ENCODE measurements at regions not wholly inside any gene's neighbourhood (a gene's known extent, or its start where the extent isn't known, plus 50 kb on each side); places are given as distances from the start of the nearest gene placed in this dataset.

DNA sequence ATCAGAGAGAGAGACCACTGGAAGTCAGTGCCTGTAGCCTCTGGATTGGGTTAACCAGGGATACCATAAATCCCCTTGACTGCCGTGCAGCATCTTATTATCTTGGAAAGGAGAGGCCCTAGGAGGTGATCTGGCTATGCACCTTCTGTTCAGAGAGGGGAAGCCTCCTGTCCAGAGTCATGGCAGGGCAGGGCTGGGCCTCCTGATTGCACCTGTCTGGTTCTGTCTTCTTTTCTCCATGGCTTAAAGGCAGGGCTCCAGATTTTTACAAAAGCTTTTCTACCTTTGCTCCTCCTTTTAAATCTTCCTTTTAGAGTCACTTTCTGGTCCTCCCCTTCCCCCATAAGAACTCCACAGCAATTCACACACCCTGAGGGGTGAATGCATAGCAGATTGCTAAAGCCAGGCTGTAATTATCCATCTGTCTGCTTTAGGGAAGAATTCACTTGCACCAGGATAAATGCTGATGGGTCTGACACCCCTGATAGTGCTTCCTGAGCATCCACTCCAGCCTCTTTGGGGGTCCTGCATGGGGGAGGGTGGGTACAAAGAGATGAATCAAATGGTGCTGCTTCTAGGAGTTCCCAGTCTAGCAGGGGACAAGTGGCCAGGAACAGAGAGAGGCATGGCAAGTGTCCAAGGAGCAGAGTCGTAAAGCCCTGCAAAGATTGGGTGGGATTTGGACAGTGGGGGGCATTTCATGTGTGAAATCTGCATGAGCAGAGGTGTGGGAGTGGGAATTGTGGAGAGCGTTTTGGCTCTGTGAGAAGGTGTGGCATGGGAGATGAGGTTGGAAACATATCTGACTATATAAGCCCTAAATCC is 141.3 kb upstream of the ALDH1B1 start:
- Mint-ChIP-seq H3K27me3 (no peaks in the 10 kb centered on the region), H3K27ac (no peak overlapping the region), H3K4me3 (no peak overlapping the region), H3K36me3 (no peaks in the 10 kb centered on the region), H3K4me1 (ENCODE audit: unreplicated experiment) (peaks cover 9% of the 10 kb centered on the region), H3K9me3 (no peaks in the 10 kb centered on the region)
- TF ChIP-seq, protein P1, sequence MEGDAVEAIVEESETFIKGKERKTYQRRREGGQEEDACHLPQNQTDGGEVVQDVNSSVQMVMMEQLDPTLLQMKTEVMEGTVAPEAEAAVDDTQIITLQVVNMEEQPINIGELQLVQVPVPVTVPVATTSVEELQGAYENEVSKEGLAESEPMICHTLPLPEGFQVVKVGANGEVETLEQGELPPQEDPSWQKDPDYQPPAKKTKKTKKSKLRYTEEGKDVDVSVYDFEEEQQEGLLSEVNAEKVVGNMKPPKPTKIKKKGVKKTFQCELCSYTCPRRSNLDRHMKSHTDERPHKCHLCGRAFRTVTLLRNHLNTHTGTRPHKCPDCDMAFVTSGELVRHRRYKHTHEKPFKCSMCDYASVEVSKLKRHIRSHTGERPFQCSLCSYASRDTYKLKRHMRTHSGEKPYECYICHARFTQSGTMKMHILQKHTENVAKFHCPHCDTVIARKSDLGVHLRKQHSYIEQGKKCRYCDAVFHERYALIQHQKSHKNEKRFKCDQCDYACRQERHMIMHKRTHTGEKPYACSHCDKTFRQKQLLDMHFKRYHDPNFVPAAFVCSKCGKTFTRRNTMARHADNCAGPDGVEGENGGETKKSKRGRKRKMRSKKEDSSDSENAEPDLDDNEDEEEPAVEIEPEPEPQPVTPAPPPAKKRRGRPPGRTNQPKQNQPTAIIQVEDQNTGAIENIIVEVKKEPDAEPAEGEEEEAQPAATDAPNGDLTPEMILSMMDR (conservative IDR thresholded peaks at IDR 0.05) = no peak
- no peak for DNase-seq (ENCODE audit: extremely low spot score, unreplicated experiment)

DNA sequence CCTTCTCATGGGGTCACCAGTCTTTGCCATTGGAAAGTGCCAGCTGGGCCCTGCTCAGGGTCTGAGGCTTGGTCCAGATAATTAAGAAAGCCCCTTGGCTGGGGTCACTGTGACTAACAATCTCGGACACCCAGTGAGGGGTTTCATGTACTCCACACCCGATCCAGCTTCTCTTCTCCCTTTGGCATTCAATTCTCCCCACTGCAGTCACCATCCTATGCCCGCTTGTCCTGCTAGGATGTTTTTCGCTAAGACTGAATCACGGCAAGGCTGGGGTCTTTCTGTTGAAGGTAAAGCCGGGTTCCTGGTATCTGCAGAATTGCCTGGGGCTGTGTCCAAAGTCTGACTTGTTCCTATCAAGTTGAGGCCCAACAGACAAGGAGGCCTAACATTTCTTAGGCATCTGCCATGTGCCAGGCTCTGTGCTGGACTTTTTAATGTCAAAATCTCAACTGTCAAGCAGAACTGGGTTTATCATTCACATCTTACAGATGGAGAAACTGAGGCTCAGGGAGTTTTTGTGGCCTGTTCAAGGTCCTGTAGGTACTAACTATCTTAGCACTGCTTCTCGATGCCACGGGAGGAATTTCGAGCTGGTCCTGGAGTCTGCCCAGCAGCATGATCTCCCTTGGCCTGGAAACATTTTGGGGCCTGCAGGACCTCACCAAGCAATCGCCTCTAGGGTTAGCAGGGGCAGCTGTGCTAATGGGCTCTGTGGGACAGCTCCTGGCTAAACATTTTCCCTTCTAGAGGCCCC is 142.0 kb upstream of the ALDH1B1 start:
- Mint-ChIP-seq H3K36me3 (no peaks in the 10 kb centered on the region), H3K27ac (no peak overlapping the region), H3K9me3 (no peaks in the 10 kb centered on the region), H3K27me3 (no peaks in the 10 kb centered on the region), H3K4me3 (no peak overlapping the region), H3K4me1 (ENCODE audit: unreplicated experiment) (peaks cover 7% of the 10 kb centered on the region)
- TF ChIP-seq, protein P1 (conservative IDR thresholded peaks at IDR 0.05) = no peak
- DNase-seq (ENCODE audit: extremely low spot score, unreplicated experiment) = no peak

DNA sequence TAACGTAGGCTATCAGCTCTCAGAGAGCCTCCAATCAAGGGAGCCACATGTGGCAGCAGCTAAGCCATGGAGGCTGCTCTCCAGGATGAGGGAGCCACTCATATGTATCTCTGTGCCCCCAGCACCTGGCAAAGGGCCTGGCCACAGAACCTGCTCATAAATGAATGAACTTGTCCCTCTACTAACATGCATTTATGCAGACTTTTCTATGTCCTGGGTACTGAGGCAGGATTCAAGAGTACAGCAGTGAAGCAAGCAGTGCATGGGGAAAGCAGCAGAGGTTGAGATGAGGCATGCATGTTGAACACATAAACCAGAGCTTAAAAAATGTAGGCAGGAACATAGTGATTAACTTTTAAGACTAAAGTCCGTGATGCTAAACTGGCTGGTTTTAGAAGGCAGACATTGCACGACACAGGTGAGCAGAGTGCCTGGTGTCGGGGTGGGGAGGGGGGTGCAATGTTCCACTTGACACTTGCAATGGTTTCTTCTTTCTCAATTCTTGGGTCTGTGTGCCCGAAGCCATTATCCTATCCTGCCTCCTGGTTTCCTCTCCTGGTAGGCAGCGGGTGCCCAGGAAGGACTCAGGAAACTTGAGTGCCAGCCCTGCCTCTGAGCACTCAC is 142.8 kb upstream of the ALDH1B1 start:
- DNase-seq (ENCODE audit: extremely low spot score, unreplicated experiment) = no peak

DNA sequence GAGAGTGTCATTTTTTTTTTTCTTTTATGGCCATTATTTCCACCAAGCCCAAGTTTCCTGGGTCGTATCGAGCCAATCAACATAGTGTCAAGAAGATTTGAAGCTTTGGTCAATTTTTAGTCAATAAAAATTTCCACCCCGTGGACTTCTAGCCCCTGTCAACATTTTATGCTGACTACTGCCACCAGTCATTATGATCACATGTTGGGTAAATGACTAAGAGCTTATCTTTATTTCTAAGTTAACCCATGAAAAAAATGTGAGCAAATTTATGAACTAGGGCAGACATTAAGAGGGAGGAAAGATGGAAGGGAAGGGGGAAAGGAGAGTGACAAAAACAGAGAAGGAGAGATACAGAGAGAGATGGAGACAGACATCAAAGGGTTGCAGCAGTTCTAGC is 143.5 kb upstream of the ALDH1B1 start:
- peaks cover 12% of the 10 kb centered on the region for H3K4me1 Mint-ChIP-seq (ENCODE audit: unreplicated experiment)
- no peaks in the 10 kb centered on the region for H3K27me3 Mint-ChIP-seq
- no peak for DNase-seq (ENCODE audit: extremely low spot score, unreplicated experiment)

More for the DNA sequence above, 142.8 kb upstream of the ALDH1B1 start:
- TF ChIP-seq, protein P1 (conservative IDR thresholded peaks at IDR 0.05) = no peak
- peaks cover 3% of the 10 kb centered on the region for H3K9me3 Mint-ChIP-seq
- peaks cover 12% of the 10 kb centered on the region for H3K4me1 Mint-ChIP-seq (ENCODE audit: unreplicated experiment)
- H3K27me3 Mint-ChIP-seq = no peaks in the 10 kb centered on the region
- no peak overlapping the region for H3K27ac Mint-ChIP-seq
- H3K36me3 Mint-ChIP-seq = no peaks in the 10 kb centered on the region
- H3K4me3 Mint-ChIP-seq = no peak overlapping the region

DNA sequence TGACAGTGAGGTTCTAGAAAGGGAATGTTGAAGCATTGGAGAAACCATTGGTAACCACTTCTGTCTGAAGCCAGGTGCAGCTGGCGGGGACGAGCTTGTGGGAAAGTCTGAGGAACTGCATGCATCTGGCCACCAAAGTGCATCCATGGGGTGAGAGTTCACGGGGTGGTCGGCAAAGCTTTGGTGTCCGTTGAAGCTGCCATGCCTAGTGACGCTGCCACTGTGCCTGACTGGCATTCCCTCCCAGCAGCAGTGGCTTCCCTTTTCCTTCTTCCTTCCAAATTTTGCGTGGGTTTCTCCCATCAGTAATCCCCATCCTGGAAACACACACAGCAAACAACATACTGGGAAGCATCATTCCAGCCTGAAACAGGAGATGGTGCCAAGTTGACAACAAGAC is 145.7 kb upstream of the ALDH1B1 start:
- no peak overlapping the region for H3K4me3 Mint-ChIP-seq
- H3K4me1 Mint-ChIP-seq (ENCODE audit: unreplicated experiment) = peaks cover 12% of the 10 kb centered on the region
- H3K9me3 Mint-ChIP-seq = peaks cover 3% of the 10 kb centered on the region
- no peak overlapping the region for H3K27ac Mint-ChIP-seq
- H3K27me3 Mint-ChIP-seq = no peaks in the 10 kb centered on the region
- no peak for DNase-seq (ENCODE audit: extremely low spot score, unreplicated experiment)
- no peaks in the 10 kb centered on the region for H3K36me3 Mint-ChIP-seq
- TF ChIP-seq, protein P1 (conservative IDR thresholded peaks at IDR 0.05) = no peak

More for the DNA sequence above, 143.5 kb upstream of the ALDH1B1 start:
- H3K27ac Mint-ChIP-seq = no peak overlapping the region
- H3K36me3 Mint-ChIP-seq = no peaks in the 10 kb centered on the region
- TF ChIP-seq, protein P1 (conservative IDR thresholded peaks at IDR 0.05) = no peak
- peaks cover 3% of the 10 kb centered on the region for H3K9me3 Mint-ChIP-seq
- H3K4me3 Mint-ChIP-seq = no peak overlapping the region

All from type B pancreatic cell (in vitro differentiated cells).